HepG2 (cell line): ENCODE measurements at regions not wholly inside any gene's neighbourhood (a gene's known extent, or its start where the extent isn't known, plus 50 kb on each side); places are given as distances from the start of the nearest gene placed in this dataset.

Source experiments
- BRCA1 ChIP-seq: sonication (generic); formaldehyde crosslinking; IDR thresholded peaks from 2 replicates; pipeline ENCODE4 v1.4.0; 2020; ENCODE audit warnings: missing genetic modification reagents
- CBFB ChIP-seq: sonication (generic); formaldehyde crosslinking; IDR thresholded peaks from 2 replicates; pipeline ENCODE4 v1.4.0; 2020; ENCODE audit warnings: missing genetic modification reagents
- KLF9 ChIP-seq: IDR thresholded peaks from 2 replicates; pipeline ENCODE4 v1.6.1; 2016; ENCODE audit warnings: low read depth
- ZNF124 ChIP-seq: sonication (generic); formaldehyde crosslinking; IDR thresholded peaks from 2 replicates; pipeline ENCODE4 v1.4.0; 2020; ENCODE audit warnings: missing genetic modification reagents
- ZNF274 ChIP-seq: sonication (generic); formaldehyde crosslinking; IDR thresholded peaks from 2 replicates; pipeline ENCODE4 v1.5.1; 2020; ENCODE audit warnings: mild to moderate bottlenecking, missing genetic modification reagents
- TF ChIP-seq, protein P1 (sequence below): sonication (generic); formaldehyde crosslinking; IDR thresholded peaks from 2 replicates; pipeline ENCODE4 v1.5.0; 2020; ENCODE audit warnings: mild to moderate bottlenecking, missing genetic modification reagents

- TF ChIP-seq CBFB (no peak), BRCA1 (no peak), KLF9 (CRISPR knock-in tag) (no peak), ZNF274 (CRISPR knock-in tag) (no peak), ZNF124 (CRISPR knock-in tag) (no peak)
- TF ChIP-seq, protein P1, sequence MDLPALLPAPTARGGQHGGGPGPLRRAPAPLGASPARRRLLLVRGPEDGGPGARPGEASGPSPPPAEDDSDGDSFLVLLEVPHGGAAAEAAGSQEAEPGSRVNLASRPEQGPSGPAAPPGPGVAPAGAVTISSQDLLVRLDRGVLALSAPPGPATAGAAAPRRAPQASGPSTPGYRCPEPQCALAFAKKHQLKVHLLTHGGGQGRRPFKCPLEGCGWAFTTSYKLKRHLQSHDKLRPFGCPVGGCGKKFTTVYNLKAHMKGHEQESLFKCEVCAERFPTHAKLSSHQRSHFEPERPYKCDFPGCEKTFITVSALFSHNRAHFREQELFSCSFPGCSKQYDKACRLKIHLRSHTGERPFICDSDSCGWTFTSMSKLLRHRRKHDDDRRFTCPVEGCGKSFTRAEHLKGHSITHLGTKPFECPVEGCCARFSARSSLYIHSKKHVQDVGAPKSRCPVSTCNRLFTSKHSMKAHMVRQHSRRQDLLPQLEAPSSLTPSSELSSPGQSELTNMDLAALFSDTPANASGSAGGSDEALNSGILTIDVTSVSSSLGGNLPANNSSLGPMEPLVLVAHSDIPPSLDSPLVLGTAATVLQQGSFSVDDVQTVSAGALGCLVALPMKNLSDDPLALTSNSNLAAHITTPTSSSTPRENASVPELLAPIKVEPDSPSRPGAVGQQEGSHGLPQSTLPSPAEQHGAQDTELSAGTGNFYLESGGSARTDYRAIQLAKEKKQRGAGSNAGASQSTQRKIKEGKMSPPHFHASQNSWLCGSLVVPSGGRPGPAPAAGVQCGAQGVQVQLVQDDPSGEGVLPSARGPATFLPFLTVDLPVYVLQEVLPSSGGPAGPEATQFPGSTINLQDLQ (CRISPR knock-in tag), result no peak
Observed at GRCh38 chr5:105263515-105263914, 1700.9 kb upstream of the NUDT12 start.
